8988T (cell line): ENCODE measurements at regions not wholly inside any gene's neighbourhood (a gene's known extent, or its start where the extent isn't known, plus 50 kb on each side); places are given as distances from the start of the nearest gene placed in this dataset.
"Not testable (repeated sequence)": the region's sequence is repeated elsewhere in the genome, so short reads cannot be mapped to it uniquely, and the experiment has no call there.

Experiments used
- DNase-seq: peaks from one replicate; pipeline ENCODE4 v3.0.0; 2011

GRCh38 chr12:105459760-105460330, 129.4 kb downstream of the C12orf75 start:
- no peak for DNase-seq

GRCh38 chr12:105461271-105461943, 130.9 kb downstream of the C12orf75 start:
- no peak for DNase-seq

GRCh38 chr12:105461944-105462762, 131.7 kb downstream of the C12orf75 start:
- DNase-seq, result no peak

- DNase-seq, result no peak
Observed at GRCh38 chr12:105462831-105463230, 132.3 kb downstream of the C12orf75 start.

- DNase-seq, result no peak
Observed at GRCh38 chr12:105464406-105464805, 133.9 kb downstream of the C12orf75 start.

- DNase-seq, result no peak
Observed at GRCh38 chr12:105466231-105466900, 135.9 kb downstream of the C12orf75 start.

GRCh38 chr12:105466901-105467598, 136.6 kb downstream of the C12orf75 start:
- DNase-seq, result no peak

- no peak for DNase-seq
Observed at GRCh38 chr12:105467710-105468366, 137.3 kb downstream of the C12orf75 start.

- no peak for DNase-seq
Observed at GRCh38 chr12:105468464-105468863, 138.0 kb downstream of the C12orf75 start.

- DNase-seq, result no peak
Observed at GRCh38 chr12:105469211-105469610, 138.7 kb downstream of the C12orf75 start.

GRCh38 chr12:105469701-105470100, 139.2 kb downstream of the C12orf75 start:
- no peak for DNase-seq

GRCh38 chr12:105470102-105470501, 139.6 kb downstream of the C12orf75 start:
- no peak for DNase-seq

GRCh38 chr12:105470601-105471000, 140.1 kb downstream of the C12orf75 start:
- no peak for DNase-seq

GRCh38 chr12:105474672-105475071, 144.2 kb downstream of the C12orf75 start:
- no peak for DNase-seq

GRCh38 chr12:105476616-105477015, 146.1 kb downstream of the C12orf75 start:
- DNase-seq, result no peak

- DNase-seq, result no peak
Observed at GRCh38 chr12:105477873-105478272, 147.4 kb downstream of the C12orf75 start.

GRCh38 chr12:105478788-105479187, 148.3 kb downstream of the C12orf75 start:
- not testable (repeated sequence) for DNase-seq

- DNase-seq, result no peak
Observed at GRCh38 chr12:105479710-105480109, 149.2 kb downstream of the C12orf75 start.

GRCh38 chr12:105480162-105480561, 149.7 kb downstream of the C12orf75 start:
- no peak for DNase-seq

- DNase-seq, result no peak
Observed at GRCh38 chr12:105481392-105482300, 151.2 kb downstream of the C12orf75 start.

GRCh38 chr12:105482951-105483350, 152.5 kb downstream of the C12orf75 start:
- DNase-seq, result no peak
